ENCODE measurements at regions not wholly inside any gene's neighbourhood (a gene's known extent, or its start where the extent isn't known, plus 50 kb on each side); places are given as distances from the start of the nearest gene placed in this dataset.
A peak's percentile ranks its signal among the peaks of the same experiment; 100 is the strongest.

- no peak for DNase-seq (ENCODE audit: insufficient read length, low spot score)
- no peak for FAIRE-seq
These were observed 50.5 kb upstream of the LRRC1 start for GRCh38 chr6:53744321-53744720.

DNA sequence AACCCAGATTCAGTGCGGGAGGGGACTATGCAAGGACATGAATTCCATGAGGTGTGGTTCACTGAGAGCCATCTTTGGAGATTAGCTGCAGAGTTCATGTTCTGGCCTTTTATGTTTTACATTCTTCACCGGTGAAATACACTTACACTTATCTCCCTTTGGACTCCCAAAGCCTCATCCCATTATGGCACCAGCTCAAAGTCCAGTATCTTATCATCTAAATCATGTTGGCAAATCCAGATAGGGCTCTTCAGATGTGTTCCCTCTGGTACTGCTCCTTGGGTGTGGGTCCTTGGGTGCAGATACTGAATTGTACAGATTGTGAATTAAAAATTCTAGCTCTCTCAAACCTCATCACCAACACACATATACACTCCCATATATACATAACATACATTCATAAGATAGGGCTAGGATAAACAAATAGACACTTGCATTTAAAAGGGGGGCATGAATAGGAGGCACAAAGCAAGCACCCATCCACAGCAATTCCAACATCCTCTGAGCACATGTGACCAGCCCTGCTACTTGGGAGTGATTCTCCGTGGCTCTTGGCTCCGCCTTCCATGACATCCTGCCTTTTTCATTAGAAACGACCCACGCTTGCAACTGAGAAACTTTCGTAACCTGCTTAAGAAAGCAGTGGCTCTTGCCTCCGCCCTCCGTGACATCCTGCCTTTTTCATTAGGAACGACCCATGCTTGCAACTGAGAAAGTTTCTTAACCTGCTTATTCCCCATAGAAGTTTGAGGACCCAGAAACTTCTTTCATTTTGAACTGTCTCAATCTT is 53.6 kb upstream of the LRRC1 start:
- no peak for FAIRE-seq
- DNase-seq (ENCODE audit: insufficient read length, low spot score) = no peak

DNA sequence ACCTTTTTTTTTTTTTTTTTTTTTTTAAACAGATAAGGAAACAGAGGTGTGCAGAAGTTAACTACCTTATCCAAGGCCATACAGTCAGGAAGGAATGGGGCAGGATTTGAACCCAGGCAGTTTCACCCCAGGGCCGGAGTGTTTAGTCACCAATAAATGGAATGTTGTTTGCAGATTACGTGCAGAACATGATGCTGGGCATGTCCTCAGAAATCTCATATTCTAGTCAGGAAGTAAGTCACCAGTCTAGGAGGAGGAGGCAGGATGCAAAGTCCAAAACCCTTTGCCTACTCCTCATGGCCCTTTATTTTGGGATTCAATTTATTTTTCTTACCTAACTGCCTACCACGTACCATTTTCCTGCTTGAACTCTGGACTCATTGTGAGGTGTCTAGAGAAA is 57.1 kb upstream of the LRRC1 start:
- DNase-seq (ENCODE audit: insufficient read length, low spot score) (no peak), FAIRE-seq (peak; percentile 42)

GRCh38 chr6:53735896-53736295 is 58.9 kb upstream of the LRRC1 start:
- no peak for DNase-seq (ENCODE audit: insufficient read length, low spot score)
- no peak for FAIRE-seq

GRCh38 chr6:53734473-53735299 is 60.1 kb upstream of the LRRC1 start:
- DNase-seq (ENCODE audit: insufficient read length, low spot score) (peak; percentile 84), FAIRE-seq (peak; percentile 76)

DNA sequence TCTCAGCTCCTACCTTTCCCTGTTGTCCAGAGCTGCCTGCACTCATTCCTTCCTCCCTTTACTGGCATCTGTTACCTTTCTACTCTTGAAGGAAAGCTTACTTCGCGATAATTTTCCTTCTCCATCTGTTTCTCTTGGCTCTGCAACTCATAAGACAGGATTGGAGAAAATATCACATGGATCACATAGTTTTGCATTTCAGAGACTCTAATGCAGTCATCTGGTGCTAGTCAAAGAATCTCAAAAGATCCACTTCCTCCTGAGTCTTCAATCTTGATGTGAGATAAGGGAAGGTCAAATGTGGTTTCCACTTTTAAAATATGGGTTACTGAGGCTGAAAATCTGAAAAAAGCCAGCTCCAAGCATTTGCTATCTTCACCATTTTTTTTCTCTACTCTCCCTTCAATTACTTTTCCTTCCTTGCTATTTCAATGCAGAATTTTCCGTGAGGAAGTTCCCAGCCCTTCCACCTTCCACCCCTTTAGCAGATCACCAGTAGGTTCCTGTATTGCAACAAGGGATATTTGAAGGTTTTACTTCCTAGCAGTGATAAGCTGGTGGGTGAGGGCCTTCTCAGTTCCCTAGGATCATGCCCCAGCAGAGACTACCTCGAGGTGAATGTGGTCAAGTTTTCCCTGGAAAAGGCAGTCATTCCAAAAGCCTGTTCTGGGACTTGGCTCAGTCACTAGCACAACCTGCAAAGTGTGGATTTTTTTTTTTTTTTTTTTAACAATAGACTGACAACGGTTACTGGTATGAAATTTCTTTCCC is 62.8 kb upstream of the LRRC1 start:
- no peak for FAIRE-seq

DNA sequence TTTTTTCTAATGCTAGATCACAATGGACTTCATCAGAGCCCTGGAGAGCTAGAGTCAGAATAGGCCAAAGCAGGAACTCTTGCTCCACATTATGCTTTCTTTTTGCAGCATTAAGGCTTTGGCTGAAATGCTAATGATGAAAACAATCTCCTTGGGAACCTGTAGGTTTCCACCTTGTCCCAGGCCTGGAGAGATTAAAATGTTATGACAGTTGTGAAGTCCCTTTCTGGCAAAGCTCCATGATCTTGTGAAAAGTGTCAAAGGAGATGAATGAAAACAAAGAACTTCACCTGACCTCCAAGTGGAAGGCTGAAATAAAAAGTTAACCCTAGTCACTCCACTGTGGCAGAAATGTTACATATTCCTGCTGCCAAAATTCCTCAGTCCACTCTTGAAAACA is 64.0 kb upstream of the LRRC1 start:
- no peak for FAIRE-seq
- no peak for DNase-seq (ENCODE audit: insufficient read length, low spot score)

More for the DNA sequence above, 62.8 kb upstream of the LRRC1 start:
- DNase-seq (ENCODE audit: insufficient read length, low spot score) = no peak

- DNase-seq (ENCODE audit: insufficient read length, low spot score) = peak; percentile 48
- FAIRE-seq = no peak
These were observed 63.1 kb upstream of the KLHL31 start for GRCh38 chr6:53728570-53729194.

DNA sequence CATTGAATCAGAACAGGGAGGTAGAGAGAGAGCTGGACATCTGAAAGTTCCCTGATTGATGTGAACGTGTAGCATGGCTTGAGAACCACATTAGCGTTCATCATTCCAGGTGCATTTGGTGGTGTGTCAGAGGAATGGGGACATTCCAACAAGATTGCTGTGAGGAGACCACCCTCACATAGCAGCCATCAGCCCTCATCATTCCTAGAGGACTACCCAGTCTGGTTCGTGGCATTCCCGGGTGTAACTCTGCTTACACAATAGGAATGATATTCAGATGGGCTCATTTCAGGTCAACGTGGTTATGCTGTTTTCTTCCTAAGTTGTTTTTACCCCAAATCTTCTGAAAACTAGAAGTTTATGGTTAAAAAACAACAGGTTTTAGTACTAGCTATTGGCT is 62.2 kb upstream of the KLHL31 start:
- DNase-seq (ENCODE audit: insufficient read length, low spot score) = peak; percentile 13
- peak; percentile 55 for FAIRE-seq

DNA sequence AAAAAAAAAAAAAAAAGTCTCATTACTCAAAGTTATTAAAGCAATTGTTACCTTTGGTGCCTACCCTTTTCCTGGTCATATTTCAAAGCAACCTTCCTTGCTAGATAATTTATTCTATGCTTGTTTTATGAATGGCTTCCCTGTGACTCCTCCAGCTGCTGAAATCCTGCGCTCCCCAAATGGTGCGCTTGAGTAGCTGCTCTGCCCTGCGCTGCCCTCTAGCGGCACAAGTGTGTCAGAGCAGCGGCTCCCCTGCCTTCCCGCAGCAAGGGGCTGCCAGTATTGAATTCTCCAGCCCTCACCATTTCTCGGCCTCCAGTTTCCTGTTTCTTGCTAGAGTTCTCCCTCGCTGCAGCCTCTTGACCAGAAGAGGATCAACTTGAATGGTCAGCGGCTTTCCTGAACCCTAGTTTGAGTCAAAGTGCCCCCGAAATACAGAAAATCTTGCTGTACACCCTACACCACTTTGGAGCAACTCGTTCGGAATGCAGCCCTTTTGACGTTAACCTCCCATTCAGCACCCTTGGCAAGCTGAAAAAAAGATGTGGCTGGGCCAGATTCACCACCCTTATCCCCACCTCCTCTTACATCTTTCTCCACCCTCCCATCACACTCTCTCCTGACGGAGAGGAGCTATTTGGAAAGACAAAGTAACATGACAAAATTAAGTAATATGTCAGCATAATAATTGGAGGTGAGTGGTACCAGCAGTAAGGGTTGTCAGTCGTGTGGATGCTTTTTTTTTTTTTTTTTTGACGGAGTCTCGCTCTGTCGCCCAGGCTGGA is 60.4 kb upstream of the KLHL31 start:
- FAIRE-seq (peak; percentile 65), DNase-seq (ENCODE audit: insufficient read length, low spot score) (peak; percentile 88)

- FAIRE-seq (no peak), DNase-seq (ENCODE audit: insufficient read length, low spot score) (no peak)
These were observed 58.9 kb upstream of the KLHL31 start for GRCh38 chr6:53724501-53724900.

DNA sequence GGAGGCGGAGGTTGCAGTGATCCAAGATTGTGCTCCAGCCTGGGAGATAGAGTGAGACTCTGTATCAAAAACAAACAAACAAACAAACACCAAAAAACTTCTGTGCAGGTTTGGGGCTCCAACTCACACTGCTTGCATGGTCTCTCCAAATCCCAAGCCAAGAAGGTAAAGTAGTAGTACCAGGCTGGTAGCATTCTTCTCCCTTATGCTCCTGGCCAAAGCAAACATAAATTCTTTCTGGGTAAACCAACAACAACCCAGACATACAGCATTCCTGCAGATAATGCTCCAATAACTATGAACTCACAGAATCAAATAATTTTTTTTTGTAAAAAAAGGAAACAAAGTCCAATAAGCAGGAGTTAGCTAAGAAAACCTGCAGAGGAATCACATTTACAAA is 57.8 kb upstream of the KLHL31 start:
- DNase-seq (ENCODE audit: insufficient read length, low spot score) (no peak), FAIRE-seq (no peak)

- FAIRE-seq (no peak), DNase-seq (ENCODE audit: insufficient read length, low spot score) (no peak)
These were observed 56.2 kb upstream of the KLHL31 start for GRCh38 chr6:53721766-53722165.

DNA sequence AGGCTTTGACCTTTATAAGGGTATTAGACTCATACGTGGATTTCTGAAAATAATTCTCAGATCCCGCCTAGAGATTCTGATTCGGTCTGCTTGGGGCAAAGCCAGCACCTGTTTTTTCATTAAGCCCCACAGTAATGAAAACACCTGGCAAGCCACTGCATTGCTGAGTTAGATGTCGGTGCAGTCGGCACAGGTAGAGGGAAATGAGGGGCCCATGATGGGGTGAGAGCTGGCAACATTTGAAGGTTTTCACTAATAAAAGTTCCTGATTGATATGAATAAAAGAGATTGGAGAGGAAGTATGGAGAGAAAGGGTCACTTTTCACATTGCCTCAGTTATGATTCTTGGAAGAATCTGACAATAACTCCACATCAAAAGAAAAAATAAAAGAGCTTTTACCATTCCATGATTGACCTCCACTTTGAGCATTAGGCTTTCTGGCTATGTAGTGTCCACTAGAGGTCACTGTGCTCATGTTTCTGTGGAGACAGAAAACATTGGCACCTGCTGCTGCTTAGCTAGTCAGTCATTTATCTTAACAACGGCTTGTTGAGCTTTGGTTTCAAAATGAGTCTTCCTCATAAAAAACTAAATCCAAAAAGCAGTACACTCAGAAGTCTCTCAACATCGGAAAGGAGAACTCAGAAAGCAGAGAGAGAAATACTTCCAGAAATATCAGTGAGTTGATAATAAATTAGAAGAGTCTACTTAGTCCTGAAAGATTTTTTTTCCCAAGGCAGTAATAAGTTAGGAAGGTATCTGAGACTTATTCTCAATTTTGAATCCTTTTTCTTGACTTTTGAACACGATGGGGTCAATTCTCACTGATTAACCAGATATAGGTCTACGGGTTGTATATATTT is 53.3 kb upstream of the KLHL31 start:
- DNase-seq (ENCODE audit: insufficient read length, low spot score) (peak; percentile 65), FAIRE-seq (peak; percentile 90)

DNA sequence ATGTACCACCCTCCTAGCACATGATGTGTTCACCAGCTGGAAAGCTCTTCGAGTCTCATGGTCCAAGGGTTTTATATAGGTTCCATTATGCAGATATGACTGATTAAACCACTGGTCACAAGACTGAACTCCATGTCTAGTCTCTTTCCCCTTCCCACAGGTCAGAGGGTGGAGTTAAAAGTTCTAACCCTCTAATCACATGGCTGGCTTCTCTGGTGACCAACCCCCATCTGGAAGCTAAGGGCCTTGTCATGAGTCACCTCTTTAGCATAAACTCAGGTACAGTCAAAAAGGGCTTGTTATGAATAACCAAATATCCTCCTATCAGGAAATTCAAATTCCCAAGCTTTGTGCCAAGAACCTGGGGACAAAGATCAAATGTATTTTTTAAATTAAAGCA is 52.0 kb upstream of the KLHL31 start:
- DNase-seq (ENCODE audit: insufficient read length, low spot score) (no peak), FAIRE-seq (no peak)

- no peak for FAIRE-seq
- DNase-seq (ENCODE audit: insufficient read length, low spot score) = no peak
These were observed 49.9 kb upstream of the KLHL31 start for GRCh38 chr6:53715434-53715833.
